Naive B cell (primary cell): ENCODE measurements at regions not wholly inside any gene's neighbourhood (a gene's known extent, or its start where the extent isn't known, plus 50 kb on each side); places are given as distances from the start of the nearest gene placed in this dataset.

Experiments used
- ATAC-seq, 2 donors: fragments of 150-1000 bp; cut with Tn5 transposase; 2 replicates each; pipeline ENCODE4 v1.10.0; 2021; ENCODE audit warnings: low read depth in 2 of 2, mild to moderate bottlenecking in 2 of 2, moderate library complexity in 2 of 2
- DNase-seq: peaks from one replicate; pipeline ENCODE4 v3.0.0; 2022
- H3K27ac Mint-ChIP-seq, 6 donors: one replicate each; pipeline ENCODE4 v1.8.0; 2020 to 2022; ENCODE audit warnings: mild to moderate bottlenecking in 6 of 6, mixed read lengths in 6 of 6, moderate library complexity in 5 of 6, inconsistent platforms in 2 of 6
- H3K27me3 Mint-ChIP-seq, 3 donors: one replicate each; pipeline ENCODE4 v1.8.0; 2021 to 2022; ENCODE audit warnings: mixed read lengths in 3 of 3, mild to moderate bottlenecking in 1 of 3
- H3K36me3 Mint-ChIP-seq, 2 donors: one replicate each; pipeline ENCODE4 v1.8.0; 2020 to 2022; ENCODE audit warnings: mixed read lengths in 2 of 2, inconsistent platforms in 1 of 2, mild to moderate bottlenecking in 1 of 2
- H3K4me1 Mint-ChIP-seq, 3 donors: one replicate each; pipeline ENCODE4 v1.8.0; 2020 to 2022; ENCODE audit warnings: mixed read lengths in 3 of 3, inconsistent platforms in 1 of 3, mild to moderate bottlenecking in 1 of 3, moderate library complexity in 1 of 3
- H3K4me3 Mint-ChIP-seq, 8 donors: one replicate each; pipeline ENCODE4 v1.8.0; 2020 to 2022; ENCODE audit warnings: mild to moderate bottlenecking in 8 of 8, mixed read lengths in 8 of 8, moderate library complexity in 8 of 8, inconsistent platforms in 2 of 8
- H3K9me3 Mint-ChIP-seq, 7 donors: one replicate each; pipeline ENCODE4 v1.8.0; 2020 to 2022; ENCODE audit warnings: mixed read lengths in 7 of 7, mild to moderate bottlenecking in 5 of 7, inconsistent platforms in 2 of 7, moderate library complexity in 1 of 7

- peaks cover 0 to 6% (median 4%) of the 10 kb centered on the region in 3 donors for H3K27me3 Mint-ChIP-seq
- no peaks in the 10 kb centered on the region for H3K36me3 Mint-ChIP-seq
- ATAC-seq: no peak
- H3K9me3 Mint-ChIP-seq: peaks cover 0 to 8% (median 0%) of the 10 kb centered on the region in 7 donors
- H3K4me3 Mint-ChIP-seq: no peak overlapping the region
- H3K4me1 Mint-ChIP-seq: no peaks in the 10 kb centered on the region
- no peak for DNase-seq
- H3K27ac Mint-ChIP-seq: no peak overlapping the region
Observed at GRCh38 chr10:20963056-20963455, 65.9 kb upstream of the NEBL start.

GRCh38 chr10:20962165-20962564, 65.1 kb upstream of the NEBL start:
- Mint-ChIP-seq H3K36me3 (no peaks in the 10 kb centered on the region), H3K4me3 (no peak overlapping the region), H3K27ac (no peak overlapping the region), H3K4me1 (no peaks in the 10 kb centered on the region), H3K9me3 (peaks cover 0 to 8% (median 0%) of the 10 kb centered on the region in 7 donors), H3K27me3 (peaks cover 0 to 6% (median 4%) of the 10 kb centered on the region in 3 donors)
- DNase-seq (no peak), ATAC-seq (no peak)

- no peak overlapping the region for H3K4me3 Mint-ChIP-seq
- H3K4me1 Mint-ChIP-seq: no peaks in the 10 kb centered on the region
- peaks cover 0 to 6% (median 5%) of the 10 kb centered on the region in 3 donors for H3K27me3 Mint-ChIP-seq
- DNase-seq (no peak), ATAC-seq (no peak)
- no peak overlapping the region for H3K27ac Mint-ChIP-seq
- H3K9me3 Mint-ChIP-seq: peaks cover 0 to 4% (median 0%) of the 10 kb centered on the region in 7 donors
- H3K36me3 Mint-ChIP-seq: no peaks in the 10 kb centered on the region
Observed at GRCh38 chr10:20959242-20959641, 62.1 kb upstream of the NEBL start.

GRCh38 chr10:20958764-20959163, 61.7 kb upstream of the NEBL start:
- no peak for ATAC-seq
- Mint-ChIP-seq H3K27ac (no peak overlapping the region), H3K4me1 (no peaks in the 10 kb centered on the region), H3K36me3 (no peaks in the 10 kb centered on the region), H3K27me3 (peaks cover 0 to 6% (median 5%) of the 10 kb centered on the region in 3 donors), H3K9me3 (no peaks in the 10 kb centered on the region), H3K4me3 (no peak overlapping the region)
- DNase-seq: no peak

GRCh38 chr10:20958225-20958624, 61.1 kb upstream of the NEBL start:
- ATAC-seq (no peak), DNase-seq (no peak)
- H3K36me3 Mint-ChIP-seq: no peaks in the 10 kb centered on the region
- no peak overlapping the region for H3K4me3 Mint-ChIP-seq
- H3K27me3 Mint-ChIP-seq: peaks cover 0 to 6% (median 5%) of the 10 kb centered on the region in 3 donors
- H3K27ac Mint-ChIP-seq: no peak overlapping the region
- H3K9me3 Mint-ChIP-seq: no peaks in the 10 kb centered on the region
- H3K4me1 Mint-ChIP-seq: no peaks in the 10 kb centered on the region

GRCh38 chr10:20957744-20958143, 60.6 kb upstream of the NEBL start:
- no peaks in the 10 kb centered on the region for H3K36me3 Mint-ChIP-seq
- H3K27ac Mint-ChIP-seq: no peak overlapping the region
- H3K9me3 Mint-ChIP-seq: no peaks in the 10 kb centered on the region
- DNase-seq (no peak), ATAC-seq (no peak)
- H3K4me1 Mint-ChIP-seq: no peaks in the 10 kb centered on the region
- H3K4me3 Mint-ChIP-seq: no peak overlapping the region
- H3K27me3 Mint-ChIP-seq: peaks cover 0 to 6% (median 5%) of the 10 kb centered on the region in 3 donors

- Mint-ChIP-seq H3K36me3 (no peaks in the 10 kb centered on the region), H3K9me3 (no peaks in the 10 kb centered on the region), H3K27ac (no peak overlapping the region), H3K4me3 (no peak overlapping the region), H3K27me3 (peaks cover 0 to 6% (median 5%) of the 10 kb centered on the region in 3 donors), H3K4me1 (no peaks in the 10 kb centered on the region)
- ATAC-seq (no peak), DNase-seq (no peak)
Observed at GRCh38 chr10:20956843-20957242, 59.7 kb upstream of the NEBL start.

GRCh38 chr10:20955355-20955893, 58.3 kb upstream of the NEBL start:
- DNase-seq (no peak), ATAC-seq (no peak)
- Mint-ChIP-seq H3K27me3 (peaks cover 3 to 6% (median 5%) of the 10 kb centered on the region in 3 donors), H3K36me3 (no peaks in the 10 kb centered on the region), H3K4me3 (no peak overlapping the region), H3K27ac (no peak overlapping the region), H3K4me1 (no peaks in the 10 kb centered on the region), H3K9me3 (no peaks in the 10 kb centered on the region)

GRCh38 chr10:20954519-20954918, 57.4 kb upstream of the NEBL start:
- Mint-ChIP-seq H3K36me3 (no peaks in the 10 kb centered on the region), H3K9me3 (no peaks in the 10 kb centered on the region), H3K27me3 (peaks cover 5 to 6% (median 5%) of the 10 kb centered on the region in 3 donors), H3K4me3 (no peak overlapping the region), H3K27ac (no peak overlapping the region), H3K4me1 (no peaks in the 10 kb centered on the region)
- DNase-seq (no peak), ATAC-seq (no peak)

- H3K4me3 Mint-ChIP-seq: no peak overlapping the region
- no peak for DNase-seq
- H3K4me1 Mint-ChIP-seq: peaks cover 4 to 6% (median 5%) of the 10 kb centered on the region in 3 donors
- no peaks in the 10 kb centered on the region for H3K36me3 Mint-ChIP-seq
- no peak overlapping the region for H3K27ac Mint-ChIP-seq
- ATAC-seq: no peak
- peaks cover 5 to 6% (median 5%) of the 10 kb centered on the region in 3 donors for H3K27me3 Mint-ChIP-seq
- H3K9me3 Mint-ChIP-seq: no peaks in the 10 kb centered on the region
Observed at GRCh38 chr10:20953120-20953519, 56.0 kb upstream of the NEBL start.

- no peaks in the 10 kb centered on the region for H3K36me3 Mint-ChIP-seq
- peaks cover 0 to 5% (median under 1%) of the 10 kb centered on the region in 3 donors for H3K27me3 Mint-ChIP-seq
- H3K9me3 Mint-ChIP-seq: no peaks in the 10 kb centered on the region
- no peak overlapping the region for H3K27ac Mint-ChIP-seq
- no peak overlapping the region for H3K4me3 Mint-ChIP-seq
- DNase-seq (no peak), ATAC-seq (no peak)
- peaks cover 4 to 6% (median 5%) of the 10 kb centered on the region in 3 donors for H3K4me1 Mint-ChIP-seq
Observed at GRCh38 chr10:20949967-20950366, 52.9 kb upstream of the NEBL start.

GRCh38 chr10:20948686-20949327, 51.7 kb upstream of the NEBL start:
- no peak for DNase-seq
- Mint-ChIP-seq H3K36me3 (no peaks in the 10 kb centered on the region), H3K4me1 (peaks cover 4 to 6% (median 5%) of the 10 kb centered on the region in 3 donors)

More at GRCh38 chr10:20948686-20949327, 51.7 kb upstream of the NEBL start:
- H3K27me3 Mint-ChIP-seq: peaks cover 0 to 5% (median 0%) of the 10 kb centered on the region in 3 donors
- H3K27ac Mint-ChIP-seq: peak overlapping the region in 1 of 6 donors; percentile 24
- ATAC-seq: no peak
- H3K9me3 Mint-ChIP-seq: no peaks in the 10 kb centered on the region
- H3K4me3 Mint-ChIP-seq: peak overlapping the region in 2 of 8 donors; percentile 47 to 72
